ENCODE measurements at regions not wholly inside any gene's neighbourhood (a gene's known extent, or its start where the extent isn't known, plus 50 kb on each side); places are given as distances from the start of the nearest gene placed in this dataset.

DNA sequence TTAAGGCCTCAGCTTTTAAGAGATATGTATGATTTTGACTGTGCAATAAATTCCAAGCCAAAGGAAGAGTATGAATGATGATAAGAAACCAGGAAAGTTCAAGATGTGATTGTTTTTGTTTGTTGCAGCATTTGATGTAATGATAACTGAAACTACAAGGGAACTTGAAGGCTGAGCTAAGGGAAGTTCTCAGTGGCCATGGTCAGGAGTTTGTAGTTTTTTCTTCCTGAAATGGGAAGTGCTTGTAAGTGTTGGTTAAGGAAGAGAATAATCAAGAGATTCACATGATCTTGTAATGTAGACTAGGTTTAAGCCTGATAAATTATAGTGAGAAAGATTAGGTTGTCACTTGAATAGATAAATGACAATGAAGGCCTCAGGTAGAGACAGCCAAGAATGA, 53.4 kb downstream of the PTCHD4 start:
- DNase-seq (ENCODE audit: extremely low spot score) = no peak
- ChIA-PET POLR2A (no interaction called here), CTCF (no interaction called here)
- TF ChIP-seq, protein P1, sequence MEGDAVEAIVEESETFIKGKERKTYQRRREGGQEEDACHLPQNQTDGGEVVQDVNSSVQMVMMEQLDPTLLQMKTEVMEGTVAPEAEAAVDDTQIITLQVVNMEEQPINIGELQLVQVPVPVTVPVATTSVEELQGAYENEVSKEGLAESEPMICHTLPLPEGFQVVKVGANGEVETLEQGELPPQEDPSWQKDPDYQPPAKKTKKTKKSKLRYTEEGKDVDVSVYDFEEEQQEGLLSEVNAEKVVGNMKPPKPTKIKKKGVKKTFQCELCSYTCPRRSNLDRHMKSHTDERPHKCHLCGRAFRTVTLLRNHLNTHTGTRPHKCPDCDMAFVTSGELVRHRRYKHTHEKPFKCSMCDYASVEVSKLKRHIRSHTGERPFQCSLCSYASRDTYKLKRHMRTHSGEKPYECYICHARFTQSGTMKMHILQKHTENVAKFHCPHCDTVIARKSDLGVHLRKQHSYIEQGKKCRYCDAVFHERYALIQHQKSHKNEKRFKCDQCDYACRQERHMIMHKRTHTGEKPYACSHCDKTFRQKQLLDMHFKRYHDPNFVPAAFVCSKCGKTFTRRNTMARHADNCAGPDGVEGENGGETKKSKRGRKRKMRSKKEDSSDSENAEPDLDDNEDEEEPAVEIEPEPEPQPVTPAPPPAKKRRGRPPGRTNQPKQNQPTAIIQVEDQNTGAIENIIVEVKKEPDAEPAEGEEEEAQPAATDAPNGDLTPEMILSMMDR (IDR thresholded peaks at IDR 0.05; ENCODE audit: control extremely low read depth, extremely low read depth, low read depth, missing control alignments) = no peak

DNA sequence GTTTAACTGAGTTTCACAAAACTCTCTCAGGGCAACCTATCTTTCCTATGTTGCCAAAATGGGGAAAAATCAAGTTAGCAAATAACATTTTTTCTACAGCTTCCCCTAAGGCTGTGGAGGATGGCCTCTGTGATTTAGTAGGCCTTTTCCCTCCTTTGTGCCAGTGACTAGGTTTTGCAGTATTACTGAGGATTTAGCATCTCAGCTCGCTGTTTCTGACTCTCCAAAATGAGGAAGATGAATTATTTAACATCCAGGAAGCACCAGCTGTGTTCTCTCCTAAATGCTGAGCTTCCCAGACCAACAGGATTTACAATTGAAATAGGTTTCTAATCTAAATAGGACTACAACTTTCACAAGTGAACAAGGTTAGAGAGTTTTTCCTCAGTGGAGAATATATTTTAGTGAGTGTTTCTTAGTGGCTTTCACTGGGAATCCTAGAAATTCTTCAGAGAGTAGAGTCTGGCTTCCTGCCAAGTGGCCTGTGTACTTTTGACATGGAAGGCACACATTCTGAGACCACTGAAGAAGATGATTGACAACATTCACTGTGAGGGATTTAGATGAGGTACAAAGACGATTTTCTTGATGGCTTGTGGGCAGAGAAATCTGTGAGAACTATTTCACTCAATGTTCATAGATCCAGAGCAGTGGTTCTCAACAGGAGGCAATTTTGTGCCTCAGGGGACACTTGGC, 62.4 kb downstream of the PTCHD4 start:
- ChIA-PET CTCF (interaction anchor here (1.7 kb wide), 1 partner anchor 15 kb away, joined by 4 read pairs; no protein-coding TSS in a partner anchor), POLR2A (no interaction called here)
- no peak for DNase-seq (ENCODE audit: extremely low spot score)
- TF ChIP-seq, protein P1 (IDR thresholded peaks at IDR 0.05; ENCODE audit: control extremely low read depth, extremely low read depth, low read depth, missing control alignments) = no peak

DNA sequence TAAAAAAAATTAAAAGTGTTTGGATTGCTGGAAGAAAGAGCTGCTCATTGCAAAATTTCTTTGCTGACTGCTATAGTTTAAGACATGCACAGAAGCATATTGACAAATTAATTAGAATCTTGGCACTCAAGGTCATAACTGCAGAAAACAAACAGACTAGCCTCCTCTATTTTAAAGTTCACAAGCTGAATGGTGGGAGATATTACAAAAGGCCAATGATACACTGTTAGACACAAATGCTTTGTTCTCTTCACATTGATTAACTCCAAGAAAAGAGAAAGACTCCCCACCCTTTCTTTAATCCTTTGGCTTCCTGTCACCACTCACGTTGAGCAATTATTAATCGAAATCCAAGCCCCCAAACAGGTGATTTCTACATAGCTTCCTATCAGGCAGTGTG, 69.1 kb downstream of the PTCHD4 start:
- CTCF ChIA-PET = interaction anchor here (0.8 kb wide), 1 partner anchor 9 kb away, joined by 3 read pairs; no protein-coding TSS in a partner anchor

DNA sequence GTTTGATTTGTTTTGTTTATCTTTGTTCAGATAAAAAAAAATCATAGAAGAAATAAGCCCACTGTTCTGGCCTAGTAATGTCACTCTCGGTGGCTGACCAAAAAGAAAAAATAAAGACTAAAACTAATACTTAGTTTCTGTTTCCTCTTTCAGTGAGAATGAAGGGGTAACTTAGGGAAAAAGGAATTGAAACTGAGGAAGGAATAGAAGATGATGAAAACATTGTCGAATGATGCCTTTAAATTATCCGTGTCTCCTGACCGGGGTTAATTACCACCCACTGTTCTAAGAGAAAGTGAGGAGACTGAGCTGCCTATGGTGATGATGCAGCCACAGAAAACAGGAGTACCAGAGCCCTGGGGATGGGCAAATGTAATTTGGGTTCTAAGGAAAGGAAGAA, 73.1 kb downstream of the PTCHD4 start:
- CTCF ChIA-PET = no interaction called here
- POLR2A ChIA-PET = no interaction called here
- TF ChIP-seq, protein P1 (IDR thresholded peaks at IDR 0.05; ENCODE audit: control extremely low read depth, extremely low read depth, low read depth, missing control alignments) = no peak
- DNase-seq (ENCODE audit: extremely low spot score) = no peak

More for the DNA sequence above, 69.1 kb downstream of the PTCHD4 start:
- TF ChIP-seq, protein P1 (IDR thresholded peaks at IDR 0.05; ENCODE audit: control extremely low read depth, extremely low read depth, low read depth, missing control alignments) = no peak
- POLR2A ChIA-PET = no interaction called here
- DNase-seq (ENCODE audit: extremely low spot score) = no peak

DNA sequence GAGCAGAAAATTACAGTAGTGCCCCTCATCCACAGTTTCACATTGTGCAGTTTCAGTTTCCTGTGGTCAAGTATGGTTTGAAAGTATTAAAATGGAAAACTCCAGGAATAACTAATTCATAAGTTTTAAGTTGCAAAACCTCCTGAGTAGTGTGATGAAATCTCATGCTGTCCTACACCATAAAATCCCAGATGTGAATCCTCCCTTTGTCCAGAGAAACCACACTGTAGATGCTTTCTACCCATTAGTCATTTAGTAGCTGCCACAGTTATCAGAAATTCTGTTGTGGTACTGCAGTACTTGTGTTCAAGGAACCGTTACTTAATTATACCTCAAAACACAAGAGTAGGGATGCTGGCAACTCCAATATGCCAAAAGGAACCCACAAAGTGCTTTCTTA, 74.7 kb downstream of the PTCHD4 start:
- DNase-seq (ENCODE audit: extremely low spot score) = no peak
- POLR2A ChIA-PET = no interaction called here
- TF ChIP-seq, protein P1 (IDR thresholded peaks at IDR 0.05; ENCODE audit: control extremely low read depth, extremely low read depth, low read depth, missing control alignments) = no peak

DNA sequence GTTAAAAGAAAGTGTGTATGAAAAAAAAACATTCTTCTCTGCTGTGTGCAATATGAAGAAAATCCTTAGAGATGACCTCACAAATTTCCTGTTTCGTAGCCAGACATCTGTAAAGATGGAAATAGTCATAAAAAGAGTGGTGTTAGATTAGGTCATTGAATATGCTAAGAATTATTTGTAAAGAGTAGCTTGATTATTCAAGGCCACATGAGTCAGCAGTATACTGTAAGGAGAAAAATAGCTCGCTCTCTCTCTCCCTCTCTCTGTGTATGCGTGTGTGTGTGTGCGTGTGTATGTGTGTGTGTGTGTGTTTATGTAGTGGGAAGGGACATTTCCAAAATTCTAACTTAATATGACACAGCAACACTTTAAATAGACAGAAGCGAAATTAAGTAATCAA, 78.8 kb downstream of the PTCHD4 start:
- DNase-seq (ENCODE audit: extremely low spot score) = no peak
- CTCF ChIA-PET = interaction anchor here (1.2 kb wide), 1 partner anchor 9 kb away, joined by 3 read pairs; no protein-coding TSS in a partner anchor
- TF ChIP-seq, protein P1 (IDR thresholded peaks at IDR 0.05; ENCODE audit: control extremely low read depth, extremely low read depth, low read depth, missing control alignments) = no peak
- POLR2A ChIA-PET = no interaction called here

More for the DNA sequence above, 74.7 kb downstream of the PTCHD4 start:
- CTCF ChIA-PET = no interaction called here
